GM23338 (cell line): ENCODE measurements at regions not wholly inside any gene's neighbourhood (a gene's known extent, or its start where the extent isn't known, plus 50 kb on each side); places are given as distances from the start of the nearest gene placed in this dataset.
"Not testable (repeated sequence)": the region's sequence is repeated elsewhere in the genome, so short reads cannot be mapped to it uniquely, and the experiment has no call there.

ENCODE experiments used
- ATAC-seq: fragments of 200-7000 bp; cut with Tn5 transposase; 3 replicates; pipeline ENCODE4 v1.9.1; 2020
- DNase-seq: peaks from one replicate; pipeline ENCODE4 v3.0.0-alpha.2; 2015; ENCODE audit warnings: low spot score
- H2AFZ ChIP-seq: fragments of 200-600 bp; sonication (generic); 2 replicates; pipeline ENCODE4 v1.8.0; 2016; ENCODE audit warnings: antibody characterized with exemption, mild to moderate bottlenecking, moderate library complexity
- H3F3A ChIP-seq: fragments of 200-600 bp; sonication (generic); replicated peaks from 2 replicates; pipeline ENCODE4 v1.8.0; 2017; ENCODE audit warnings: antibody characterized with exemption, mixed run types, low read depth
- H3K27ac ChIP-seq: fragments of 200-600 bp; sonication (generic); 2 replicates; pipeline ENCODE4 v1.6.1; 2016; ENCODE audit warnings: low read depth
- H3K27me3 ChIP-seq: fragments of 200-600 bp; sonication (generic); 2 replicates; pipeline ENCODE4 v1.8.0; 2016; ENCODE audit warnings: mild to moderate bottlenecking, mixed run types, moderate library complexity; ENCODE audit not compliant: insufficient read depth
- H3K36me3 ChIP-seq: fragments of 200-600 bp; sonication (generic); 2 replicates; pipeline ENCODE4 v1.8.0; 2016; ENCODE audit warnings: mild to moderate bottlenecking; ENCODE audit not compliant: insufficient read depth
- H3K4me1 ChIP-seq: fragments of 200-600 bp; sonication (generic); 2 replicates; pipeline ENCODE4 v1.8.0; 2016; ENCODE audit warnings: mild to moderate bottlenecking, moderate library complexity; ENCODE audit not compliant: insufficient read depth
- H3K4me2 ChIP-seq: fragments of 200-600 bp; sonication (generic); 2 replicates; pipeline ENCODE4 v1.7.1; 2017; ENCODE audit warnings: mixed run types
- H3K4me3 ChIP-seq: fragments of 200-600 bp; sonication (generic); 2 replicates; pipeline ENCODE4 v1.6.1; 2016; ENCODE audit warnings: mixed run types
- H3K79me2 ChIP-seq: fragments of 200-600 bp; sonication (generic); replicated peaks from 2 replicates; pipeline ENCODE4 v1.8.0; 2017; ENCODE audit warnings: mild to moderate bottlenecking; ENCODE audit not compliant: insufficient read depth
- H3K9me2 ChIP-seq: fragments of 200-600 bp; sonication (generic); 2 replicates; pipeline ENCODE4 v1.8.0; 2017; ENCODE audit not compliant: insufficient read depth
- H4K20me1 ChIP-seq: fragments of 200-600 bp; sonication (generic); replicated peaks from 2 replicates; pipeline ENCODE4 v1.8.0; 2017; ENCODE audit warnings: mild to moderate bottlenecking; ENCODE audit not compliant: insufficient read depth
- H3K27ac Mint-ChIP-seq: 2 replicates; pipeline ENCODE4 v1.8.0; 2020; ENCODE audit warnings: inconsistent platforms, mild to moderate bottlenecking, moderate library complexity, mixed read lengths
- H3K27me3 Mint-ChIP-seq: 3 replicates; pipeline ENCODE4 v1.8.0; 2022; ENCODE audit warnings: low read depth, mild to moderate bottlenecking, moderate library complexity, mixed read lengths, inconsistent platforms; ENCODE audit not compliant: insufficient read depth, poor library complexity
- H3K36me3 Mint-ChIP-seq: 3 replicates; pipeline ENCODE4 v1.8.0; 2021; ENCODE audit warnings: low read depth, mild to moderate bottlenecking, inconsistent platforms, moderate library complexity, mixed read lengths
- H3K4me1 Mint-ChIP-seq: 3 replicates; pipeline ENCODE4 v1.8.0; 2020; ENCODE audit warnings: mild to moderate bottlenecking, inconsistent platforms, mixed read lengths
- H3K4me3 Mint-ChIP-seq: 3 replicates; pipeline ENCODE4 v1.8.0; 2021; ENCODE audit warnings: moderate library complexity, mild to moderate bottlenecking, inconsistent platforms, mixed read lengths
- H3K9me3 Mint-ChIP-seq: 3 replicates; pipeline ENCODE4 v1.8.0; 2020; ENCODE audit warnings: moderate library complexity, mild to moderate bottlenecking, inconsistent platforms, mixed read lengths
- ETS1 ChIP-seq: IDR thresholded peaks from 2 replicates; pipeline ENCODE4 v1.6.1; 2016; ENCODE audit warnings: antibody characterized with exemption
- EZH2phosphoT487 ChIP-seq: fragments of 200-600 bp; sonication (generic); IDR thresholded peaks from one replicate; pipeline ENCODE4 v1.8.1; 2018; ENCODE audit warnings: antibody characterized with exemption; ENCODE audit not compliant: unreplicated experiment
- JUNB ChIP-seq: IDR thresholded peaks from one replicate; pipeline ENCODE4 v1.6.1; 2016; ENCODE audit warnings: antibody characterized with exemption; ENCODE audit not compliant: unreplicated experiment
- NANOG ChIP-seq: IDR thresholded peaks from 2 replicates; pipeline ENCODE4 v1.6.1; 2016; ENCODE audit warnings: antibody characterized with exemption, borderline replicate concordance
- POLR2AphosphoS5 ChIP-seq: IDR thresholded peaks from 2 replicates; pipeline ENCODE4 v1.6.1; 2016; ENCODE audit warnings: antibody characterized with exemption, low read depth
- REST ChIP-seq: IDR thresholded peaks from one replicate; pipeline ENCODE4 v1.6.1; 2018; ENCODE audit warnings: antibody characterized with exemption; ENCODE audit not compliant: unreplicated experiment
- ZNF114 ChIP-seq: fragments of 250-450 bp; sonication (Bioruptor Pico); IDR thresholded peaks from 2 replicates; pipeline ENCODE4 v1.5.0; 2020; ENCODE audit warnings: mild to moderate bottlenecking, moderate library complexity
- ZNF331 ChIP-seq: fragments of 250-450 bp; sonication (Bioruptor Pico); IDR thresholded peaks from 2 replicates; pipeline ENCODE4 v1.5.0; 2020; ENCODE audit warnings: low read depth, mild to moderate bottlenecking, moderate library complexity
- TF ChIP-seq, protein P1 (sequence below): fragments of 250-450 bp; sonication (Bioruptor Pico); IDR thresholded peaks from 2 replicates; pipeline ENCODE4 v1.5.0; 2020; ENCODE audit warnings: mild to moderate bottlenecking, moderate library complexity

DNA sequence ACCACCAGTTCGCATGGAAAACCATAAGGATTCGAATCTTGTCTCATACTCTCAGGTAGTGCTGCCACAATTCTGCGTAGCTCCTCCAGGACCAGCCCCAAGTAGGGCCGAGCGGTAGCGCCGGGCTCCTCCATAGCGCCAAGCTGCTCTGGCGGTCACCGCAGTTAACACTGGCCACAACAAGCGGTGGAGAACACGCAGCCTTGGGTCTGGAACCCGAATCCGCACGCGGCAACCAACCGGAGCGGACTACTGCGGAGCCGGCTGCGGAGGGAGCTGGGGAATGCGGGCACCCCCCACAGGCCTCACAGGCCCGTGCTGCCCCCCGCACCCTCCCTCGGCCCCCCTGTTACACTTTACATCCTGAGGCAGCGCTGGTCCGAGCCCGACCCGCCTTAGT, 531.5 kb downstream of the STK39 start:
- Histone ChIP-seq H3K27ac (no peak overlapping the region), H3K79me2 (no peaks in the 10 kb centered on the region), H3K4me2 (no peak overlapping the region), H3K36me3 (no peaks in the 10 kb centered on the region), H3K27me3 (no peaks in the 10 kb centered on the region), H3K4me1 (peaks cover 6% of the 10 kb centered on the region), H3F3A (no peaks in the 10 kb centered on the region), H4K20me1 (no peaks in the 10 kb centered on the region), H3K4me3 (no peak overlapping the region), H3K9me2 (no peaks in the 10 kb centered on the region), H2AFZ (no peak overlapping the region)
- Mint-ChIP-seq H3K4me1 (peaks cover 6% of the 10 kb centered on the region), H3K36me3 (peaks cover 15% of the 10 kb centered on the region; the same call in 2 of the 3 replicates), H3K4me3 (no peak overlapping the region), H3K27ac (no peak overlapping the region), H3K27me3 (no peaks in the 10 kb centered on the region), H3K9me3 (no peaks in the 10 kb centered on the region)
- DNase-seq = peak; percentile 26
- ATAC-seq = peak; percentile 56
- TF ChIP-seq, protein P1, sequence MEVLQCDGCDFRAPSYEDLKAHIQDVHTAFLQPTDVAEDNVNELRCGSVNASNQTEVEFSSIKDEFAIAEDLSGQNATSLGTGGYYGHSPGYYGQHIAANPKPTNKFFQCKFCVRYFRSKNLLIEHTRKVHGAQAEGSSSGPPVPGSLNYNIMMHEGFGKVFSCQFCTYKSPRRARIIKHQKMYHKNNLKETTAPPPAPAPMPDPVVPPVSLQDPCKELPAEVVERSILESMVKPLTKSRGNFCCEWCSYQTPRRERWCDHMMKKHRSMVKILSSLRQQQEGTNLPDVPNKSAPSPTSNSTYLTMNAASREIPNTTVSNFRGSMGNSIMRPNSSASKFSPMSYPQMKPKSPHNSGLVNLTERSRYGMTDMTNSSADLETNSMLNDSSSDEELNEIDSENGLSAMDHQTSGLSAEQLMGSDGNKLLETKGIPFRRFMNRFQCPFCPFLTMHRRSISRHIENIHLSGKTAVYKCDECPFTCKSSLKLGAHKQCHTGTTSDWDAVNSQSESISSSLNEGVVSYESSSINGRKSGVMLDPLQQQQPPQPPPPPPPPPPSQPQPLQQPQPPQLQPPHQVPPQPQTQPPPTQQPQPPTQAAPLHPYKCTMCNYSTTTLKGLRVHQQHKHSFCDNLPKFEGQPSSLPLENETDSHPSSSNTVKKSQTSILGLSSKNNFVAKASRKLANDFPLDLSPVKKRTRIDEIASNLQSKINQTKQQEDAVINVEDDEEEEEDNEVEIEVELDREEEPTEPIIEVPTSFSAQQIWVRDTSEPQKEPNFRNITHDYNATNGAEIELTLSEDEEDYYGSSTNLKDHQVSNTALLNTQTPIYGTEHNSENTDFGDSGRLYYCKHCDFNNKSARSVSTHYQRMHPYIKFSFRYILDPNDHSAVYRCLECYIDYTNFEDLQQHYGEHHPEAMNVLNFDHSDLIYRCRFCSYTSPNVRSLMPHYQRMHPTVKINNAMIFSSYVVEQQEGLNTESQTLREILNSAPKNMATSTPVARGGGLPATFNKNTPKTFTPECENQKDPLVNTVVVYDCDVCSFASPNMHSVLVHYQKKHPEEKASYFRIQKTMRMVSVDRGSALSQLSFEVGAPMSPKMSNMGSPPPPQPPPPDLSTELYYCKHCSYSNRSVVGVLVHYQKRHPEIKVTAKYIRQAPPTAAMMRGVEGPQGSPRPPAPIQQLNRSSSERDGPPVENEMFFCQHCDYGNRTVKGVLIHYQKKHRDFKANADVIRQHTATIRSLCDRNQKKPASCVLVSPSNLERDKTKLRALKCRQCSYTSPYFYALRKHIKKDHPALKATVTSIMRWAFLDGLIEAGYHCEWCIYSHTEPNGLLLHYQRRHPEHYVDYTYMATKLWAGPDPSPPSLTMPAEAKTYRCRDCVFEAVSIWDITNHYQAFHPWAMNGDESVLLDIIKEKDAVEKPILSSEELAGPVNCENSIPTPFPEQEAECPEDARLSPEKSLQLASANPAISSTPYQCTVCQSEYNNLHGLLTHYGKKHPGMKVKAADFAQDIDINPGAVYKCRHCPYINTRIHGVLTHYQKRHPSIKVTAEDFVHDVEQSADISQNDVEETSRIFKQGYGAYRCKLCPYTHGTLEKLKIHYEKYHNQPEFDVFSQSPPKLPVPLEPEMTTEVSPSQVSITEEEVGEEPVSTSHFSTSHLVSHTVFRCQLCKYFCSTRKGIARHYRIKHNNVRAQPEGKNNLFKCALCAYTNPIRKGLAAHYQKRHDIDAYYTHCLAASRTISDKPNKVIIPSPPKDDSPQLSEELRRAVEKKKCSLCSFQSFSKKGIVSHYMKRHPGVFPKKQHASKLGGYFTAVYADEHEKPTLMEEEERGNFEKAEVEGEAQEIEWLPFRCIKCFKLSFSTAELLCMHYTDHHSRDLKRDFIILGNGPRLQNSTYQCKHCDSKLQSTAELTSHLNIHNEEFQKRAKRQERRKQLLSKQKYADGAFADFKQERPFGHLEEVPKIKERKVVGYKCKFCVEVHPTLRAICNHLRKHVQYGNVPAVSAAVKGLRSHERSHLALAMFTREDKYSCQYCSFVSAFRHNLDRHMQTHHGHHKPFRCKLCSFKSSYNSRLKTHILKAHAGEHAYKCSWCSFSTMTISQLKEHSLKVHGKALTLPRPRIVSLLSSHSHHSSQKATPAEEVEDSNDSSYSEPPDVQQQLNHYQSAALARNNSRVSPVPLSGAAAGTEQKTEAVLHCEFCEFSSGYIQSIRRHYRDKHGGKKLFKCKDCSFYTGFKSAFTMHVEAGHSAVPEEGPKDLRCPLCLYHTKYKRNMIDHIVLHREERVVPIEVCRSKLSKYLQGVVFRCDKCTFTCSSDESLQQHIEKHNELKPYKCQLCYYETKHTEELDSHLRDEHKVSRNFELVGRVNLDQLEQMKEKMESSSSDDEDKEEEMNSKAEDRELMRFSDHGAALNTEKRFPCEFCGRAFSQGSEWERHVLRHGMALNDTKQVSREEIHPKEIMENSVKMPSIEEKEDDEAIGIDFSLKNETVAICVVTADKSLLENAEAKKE (CRISPR knock-in tag) = no peak
- TF ChIP-seq ETS1 (no peak), REST (no peak), ZNF114 (no peak), POLR2AphosphoS5 (no peak), NANOG (no peak), EZH2phosphoT487 (no peak), JUNB (no peak), ZNF331 (CRISPR knock-in tag) (no peak)

GRCh38 chr2:167715498-167715897, 531.9 kb downstream of the STK39 start:
- H3K27me3 ChIP-seq, H3K9me2 ChIP-seq, H3K27ac ChIP-seq, H3F3A ChIP-seq, H3K4me1 Mint-ChIP-seq, H3K36me3 ChIP-seq, H3K4me3 ChIP-seq, H3K4me1 ChIP-seq, H3K4me3 Mint-ChIP-seq, H3K79me2 ChIP-seq, H3K27me3 Mint-ChIP-seq, H4K20me1 ChIP-seq, H3K4me2 ChIP-seq, ATAC-seq, DNase-seq, H3K9me3 Mint-ChIP-seq, H3K27ac Mint-ChIP-seq, H2AFZ ChIP-seq: not testable (repeated sequence)
- H3K36me3 Mint-ChIP-seq = peaks cover 15% of the 10 kb centered on the region; the same call in 2 of the 3 replicates
